GM12865 (cell line): ENCODE measurements at regions not wholly inside any gene's neighbourhood (a gene's known extent, or its start where the extent isn't known, plus 50 kb on each side); places are given as distances from the start of the nearest gene placed in this dataset.

Experiments used
- DNase-seq: peaks from one replicate; pipeline ENCODE4 v3.0.0; 2010; ENCODE audit warnings: low read depth
- H3K4me3 ChIP-seq: 2 replicates; pipeline ENCODE4 v1.5.1; 2011; ENCODE audit warnings: mild to moderate bottlenecking, low read depth, low read length, control low read depth
- CTCF ChIP-seq: IDR thresholded peaks from 2 replicates; pipeline ENCODE4 v1.5.1; 2011; ENCODE audit warnings: low read length, control low read depth, low read depth, inconsistent platforms; ENCODE audit not compliant: insufficient read depth; ENCODE audit errors: missing control alignments

DNA sequence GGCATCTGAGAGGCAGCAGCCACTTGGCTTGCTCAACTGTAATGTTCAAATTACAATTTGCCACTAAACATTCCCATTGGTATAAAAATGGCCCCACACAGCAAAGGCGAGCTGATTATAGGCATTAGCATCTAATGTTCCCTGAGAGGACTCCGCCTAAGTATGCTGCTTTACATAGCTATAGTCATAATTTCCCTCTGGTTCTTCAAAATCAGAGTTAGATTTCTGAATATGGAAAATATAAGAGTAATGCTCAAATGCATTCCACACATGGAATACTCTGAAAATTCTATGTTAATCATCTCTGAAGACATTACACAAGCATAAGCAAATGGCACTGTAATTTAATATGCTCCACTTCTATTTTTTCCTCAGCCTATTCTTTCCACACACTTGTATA is 83.7 kb upstream of the BTG1 start:
- no peak overlapping the region for H3K4me3 ChIP-seq
- TF ChIP-seq CTCF: no peak
- DNase-seq: no peak

DNA sequence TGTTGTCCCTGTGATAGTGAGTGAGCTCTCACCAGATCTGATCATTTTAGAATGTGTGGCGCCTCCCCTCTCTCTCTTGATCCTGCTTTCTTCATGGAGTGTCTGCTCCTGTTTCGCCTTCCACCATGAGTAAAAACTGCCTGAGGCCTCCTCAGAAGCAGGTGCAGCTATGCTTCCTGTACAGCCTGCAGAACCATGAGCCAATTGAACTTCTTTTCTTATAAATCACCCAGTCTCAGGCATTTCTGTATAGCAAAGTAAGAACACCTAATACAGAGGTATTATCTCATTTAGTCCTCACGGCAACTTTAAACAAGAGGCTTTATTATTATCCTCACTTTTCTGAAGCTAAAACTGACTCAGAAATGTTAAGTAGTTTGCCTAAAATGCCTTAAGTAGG is 81.3 kb upstream of the BTG1 start:
- no peak for DNase-seq
- no peak for TF ChIP-seq CTCF
- no peak overlapping the region for H3K4me3 ChIP-seq

GRCh38 chr12:92226071-92226661 is 80.5 kb upstream of the BTG1 start:
- DNase-seq: no peak
- no peak for TF ChIP-seq CTCF
- no peak overlapping the region for H3K4me3 ChIP-seq

- no peak for TF ChIP-seq CTCF
- H3K4me3 ChIP-seq: no peak overlapping the region
- no peak for DNase-seq
Measured at GRCh38 chr12:92224685-92225331, 79.2 kb upstream of the BTG1 start.

GRCh38 chr12:92223481-92223880 is 77.8 kb upstream of the BTG1 start:
- DNase-seq: no peak
- no peak overlapping the region for H3K4me3 ChIP-seq
- no peak for TF ChIP-seq CTCF

DNA sequence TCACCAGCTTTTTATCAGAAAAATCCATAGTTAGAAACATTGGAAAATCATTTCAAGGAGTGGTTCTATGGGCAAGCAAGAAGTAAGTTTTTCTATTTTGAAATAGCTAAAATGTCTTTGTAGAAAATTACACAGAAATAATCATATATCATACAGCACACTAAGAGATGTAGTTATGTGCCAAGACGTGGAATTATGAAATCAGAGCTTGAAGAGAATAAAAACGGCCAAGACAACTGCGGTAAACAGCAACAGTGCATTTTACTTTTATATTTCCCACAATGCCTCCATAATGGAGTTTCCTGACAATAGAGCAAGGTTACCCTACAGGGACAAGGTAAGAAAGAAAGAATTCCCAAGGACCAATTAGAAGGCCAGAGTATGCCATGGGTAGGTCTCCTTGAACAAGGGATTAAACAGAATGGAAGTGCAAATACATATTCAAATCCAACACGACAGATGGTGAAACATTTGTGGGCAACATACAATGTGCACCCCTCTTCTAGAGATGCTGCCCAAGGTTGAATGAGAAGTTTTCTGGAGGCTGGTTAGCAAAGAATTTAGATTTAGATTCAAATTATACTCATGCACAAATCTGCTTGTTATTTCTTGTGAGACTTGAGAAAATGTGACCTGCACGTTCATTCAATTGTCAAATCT is 76.1 kb upstream of the BTG1 start:
- no peak for DNase-seq
- no peak for TF ChIP-seq CTCF
- H3K4me3 ChIP-seq: no peak overlapping the region
